Skin of body (tissue), 1 donor: ENCODE measurements at regions not wholly inside any gene's neighbourhood (a gene's known extent, or its start where the extent isn't known, plus 50 kb on each side); places are given as distances from the start of the nearest gene placed in this dataset.
"Not testable (repeated sequence)": the region's sequence is repeated elsewhere in the genome, so short reads cannot be mapped to it uniquely, and the experiment has no call there.

ENCODE experiments used
- DNase-seq: peaks from one replicate; lab custom pipeline; 2025; lab: John Stamatoyannopoulos, UW

DNA sequence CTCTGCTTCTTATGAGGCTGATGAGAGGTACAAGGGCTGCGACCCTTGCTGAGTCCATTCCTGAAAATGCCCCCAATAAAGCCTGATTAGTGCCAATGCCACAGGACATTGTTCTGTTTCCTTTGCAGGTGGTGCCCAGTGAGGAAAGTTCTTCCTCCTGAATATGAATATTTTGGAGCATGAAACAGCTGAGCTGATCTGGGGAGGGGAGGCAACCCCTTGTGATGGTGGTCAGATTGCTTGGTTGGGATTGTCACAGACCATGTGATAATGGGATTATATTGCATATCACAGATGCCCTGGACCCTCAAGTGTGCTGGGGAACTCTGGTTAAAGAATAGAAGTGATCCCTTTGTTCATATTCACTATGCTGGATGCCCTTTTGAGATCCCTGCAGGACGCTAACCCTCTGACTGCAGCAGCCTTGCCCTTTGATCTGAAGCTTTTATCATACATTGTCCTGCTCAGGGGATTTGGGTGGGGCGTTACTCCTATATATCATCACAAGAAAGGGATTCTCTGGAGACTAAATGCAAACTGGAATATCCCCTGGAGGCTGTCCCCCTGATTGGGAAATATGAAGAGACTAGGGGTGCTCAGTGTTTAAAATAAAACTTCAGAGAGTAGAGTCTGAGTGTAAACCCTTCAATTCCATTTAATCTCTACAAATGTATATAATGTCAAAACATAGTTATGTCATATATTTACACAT is 76.9 kb upstream of the TOP3B start:
- DNase-seq = no peak

DNA sequence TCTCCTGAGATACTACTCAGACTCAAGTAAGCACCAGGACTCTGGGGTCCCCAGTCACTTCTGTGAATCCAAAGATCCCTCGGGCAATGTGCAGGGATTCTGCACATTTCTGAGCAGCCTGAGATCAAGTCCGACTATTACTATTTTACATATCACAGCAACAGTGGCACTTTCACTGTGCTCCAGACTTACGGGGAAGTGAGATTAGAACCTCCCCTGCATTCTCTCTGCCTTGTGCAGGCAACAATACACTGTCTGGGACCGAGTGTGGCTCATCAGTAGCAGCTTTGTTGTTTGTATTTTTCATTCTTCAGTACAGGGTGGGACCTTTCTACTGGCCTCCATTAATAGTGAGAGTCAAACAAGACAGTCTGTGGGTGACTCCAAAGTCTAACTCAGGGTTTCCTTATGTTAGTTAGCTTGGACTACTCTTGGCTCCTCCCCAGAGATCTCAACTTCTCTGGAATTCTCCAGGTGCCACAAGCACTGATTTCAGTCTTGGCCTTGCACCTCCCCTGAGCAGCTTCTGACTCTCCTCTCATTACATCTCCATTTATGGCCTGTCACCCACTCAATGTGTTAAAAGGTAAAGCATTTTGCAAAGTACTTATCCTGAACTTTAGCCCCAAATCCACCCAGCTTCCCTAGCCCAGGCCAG is 76.2 kb upstream of the TOP3B start:
- DNase-seq = no peak

DNA sequence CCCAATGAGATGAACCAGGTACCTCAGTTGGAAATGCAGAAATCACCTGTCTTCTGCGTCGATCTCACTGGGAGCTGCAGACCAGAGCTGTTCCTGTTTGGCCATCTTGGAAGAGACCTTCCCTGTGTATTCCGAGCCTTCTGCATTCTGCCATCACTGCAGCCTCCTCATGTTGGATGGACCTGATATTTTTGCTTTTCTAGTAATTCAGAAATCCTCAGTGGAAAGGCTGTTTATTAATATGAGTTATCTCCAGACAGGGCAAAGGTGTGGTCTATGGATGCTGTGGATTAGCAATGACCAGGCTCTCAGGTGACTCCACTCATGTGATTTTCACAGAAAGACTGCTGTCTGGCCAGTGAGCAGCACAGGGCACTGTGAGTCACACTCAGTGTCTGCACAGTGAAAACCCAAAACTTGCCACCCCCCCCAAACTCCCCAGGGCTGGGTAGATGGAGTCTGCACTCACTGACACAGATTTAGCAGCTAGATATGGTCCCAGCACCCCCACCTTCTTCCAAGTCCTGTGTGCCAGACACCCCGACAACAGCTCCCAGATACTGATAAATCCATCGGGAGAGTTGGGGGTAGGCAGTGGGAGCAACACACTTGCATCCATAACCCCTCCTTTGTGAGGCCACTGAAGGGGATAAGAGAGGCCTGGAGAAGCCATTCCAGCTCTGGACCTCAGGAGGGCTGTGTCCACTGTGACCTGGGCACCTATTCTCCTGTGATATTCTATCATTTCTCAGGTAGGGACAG is 75.2 kb upstream of the TOP3B start:
- no peak for DNase-seq

DNA sequence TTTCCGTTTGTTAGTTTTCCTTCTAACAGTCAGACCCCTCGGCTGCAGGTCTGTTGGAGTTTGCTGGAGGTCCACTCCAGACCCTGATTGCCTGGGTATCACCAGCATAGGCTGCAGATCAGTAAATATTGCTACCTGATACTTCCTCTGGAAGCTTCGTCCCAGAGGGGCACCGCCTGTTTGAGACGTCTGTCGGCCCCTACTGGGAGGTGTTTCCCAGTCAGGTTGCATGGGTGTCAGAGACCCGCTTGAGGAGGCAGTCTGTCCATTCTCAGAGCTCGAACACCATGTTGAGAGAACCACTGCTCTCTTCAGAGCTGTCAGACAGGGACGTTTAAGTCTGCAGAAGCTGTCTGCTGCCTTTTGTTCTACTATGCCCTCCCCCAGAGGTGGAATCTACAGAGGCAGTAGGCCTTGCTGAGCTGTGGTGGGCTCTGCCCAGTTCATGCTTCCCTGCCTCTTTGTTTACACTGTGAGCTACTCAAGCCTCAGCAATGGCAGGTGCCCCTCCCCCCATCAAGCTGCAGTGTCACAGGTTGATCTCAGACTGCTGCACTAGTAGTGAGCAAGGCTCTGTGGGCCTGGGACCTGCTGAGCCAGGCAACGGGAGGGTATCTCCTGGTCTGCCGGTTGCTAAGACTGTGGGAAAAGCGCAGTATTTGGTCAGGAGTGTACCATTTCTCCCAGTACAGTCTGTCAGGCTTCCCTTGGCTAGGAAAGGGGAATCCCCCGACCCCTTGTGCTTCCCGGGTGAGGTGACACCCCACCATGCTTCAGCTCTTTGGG is 74.4 kb upstream of the TOP3B start:
- DNase-seq = not testable (repeated sequence)

DNA sequence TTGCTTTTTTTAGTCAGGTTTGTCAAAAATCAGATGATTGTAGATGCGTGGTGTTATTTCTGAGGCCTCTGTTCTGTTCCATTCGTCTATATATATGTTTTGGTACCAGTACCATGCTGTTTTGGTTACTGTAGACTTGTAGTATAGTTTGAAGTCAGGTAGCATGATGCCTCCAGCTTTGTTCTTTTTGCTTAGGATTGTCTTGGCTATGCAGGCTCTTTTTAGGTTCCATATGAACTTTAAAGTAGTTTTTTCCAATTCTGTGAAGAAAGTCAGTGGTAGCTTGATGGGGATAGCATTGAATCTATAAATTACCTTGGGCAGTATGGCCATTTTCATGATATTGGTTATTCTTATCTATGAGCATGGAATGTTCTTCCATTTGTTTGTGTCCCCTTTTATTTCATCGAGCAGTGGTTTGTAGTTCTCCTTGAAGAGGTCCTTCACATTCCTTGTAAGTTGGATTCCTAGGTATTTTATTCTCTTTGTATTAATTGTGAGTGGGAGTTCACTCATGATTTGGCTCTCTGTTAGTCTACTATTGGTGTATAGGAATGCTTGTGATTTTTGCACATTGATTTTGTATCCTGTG is 70.1 kb upstream of the TOP3B start:
- not testable (repeated sequence) for DNase-seq

DNA sequence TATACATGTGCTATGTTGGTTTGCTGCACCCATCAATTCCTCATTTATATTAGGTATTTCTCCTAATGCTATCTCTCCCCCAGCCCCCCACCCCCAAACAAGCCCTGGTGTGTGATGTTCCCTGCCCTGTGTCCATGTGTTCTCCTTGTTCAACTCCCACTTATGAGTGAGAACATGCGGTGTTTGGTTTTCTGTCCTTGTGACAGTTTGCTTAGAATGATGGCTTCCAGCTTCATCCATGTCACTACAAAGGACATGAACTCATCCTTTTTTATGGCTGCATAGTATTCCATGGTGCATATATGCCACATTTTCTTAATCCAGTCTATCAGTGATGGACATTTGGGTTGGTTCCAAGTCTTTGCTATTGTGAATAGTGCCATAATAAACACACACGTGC is 68.4 kb upstream of the TOP3B start:
- not testable (repeated sequence) for DNase-seq

DNA sequence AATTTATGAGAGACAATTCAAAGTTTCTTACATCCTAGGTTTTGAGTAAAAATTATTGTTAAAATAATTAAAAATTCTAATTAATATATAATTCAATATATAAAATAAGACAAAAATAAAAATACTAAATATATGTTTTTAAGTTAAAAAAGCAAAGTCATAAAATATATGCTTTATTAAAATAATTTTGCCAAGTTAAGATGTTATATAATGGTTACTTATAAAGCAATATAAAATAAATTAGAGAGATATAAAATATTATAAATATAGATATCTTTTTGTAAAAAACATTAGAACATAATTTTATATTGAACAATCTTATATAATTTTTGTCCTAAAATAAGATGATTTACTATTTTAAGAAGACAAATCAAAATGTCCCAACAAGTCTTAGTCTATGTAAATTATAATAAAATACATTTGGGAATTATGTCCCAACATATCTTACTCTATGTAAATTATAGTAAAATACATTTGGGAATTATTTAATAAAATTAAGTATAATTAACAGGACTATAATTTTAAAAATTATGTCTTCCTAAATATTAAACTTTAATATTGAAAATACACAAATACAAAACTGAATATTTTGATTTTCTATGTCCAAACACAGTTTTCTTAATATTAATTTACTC is 67.7 kb upstream of the TOP3B start:
- DNase-seq = no peak

DNA sequence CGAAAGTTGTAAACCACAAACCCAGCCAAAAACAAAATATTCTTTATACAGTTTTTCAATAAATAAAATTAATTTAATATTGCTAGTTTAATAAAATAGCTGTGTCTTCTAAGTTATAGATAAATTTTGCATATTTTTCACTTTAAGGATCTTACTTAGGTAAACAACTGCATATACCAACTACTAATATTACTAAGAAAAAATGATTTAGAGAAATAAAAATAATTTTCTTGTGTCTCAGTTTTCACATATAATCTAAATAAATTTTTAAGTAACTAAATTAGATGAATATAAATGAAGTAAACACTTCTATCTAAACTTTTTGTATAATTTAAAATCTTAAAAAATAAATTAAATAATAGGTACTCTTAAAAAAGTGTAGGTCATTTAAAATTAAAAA is 67.1 kb upstream of the TOP3B start:
- DNase-seq = no peak

DNA sequence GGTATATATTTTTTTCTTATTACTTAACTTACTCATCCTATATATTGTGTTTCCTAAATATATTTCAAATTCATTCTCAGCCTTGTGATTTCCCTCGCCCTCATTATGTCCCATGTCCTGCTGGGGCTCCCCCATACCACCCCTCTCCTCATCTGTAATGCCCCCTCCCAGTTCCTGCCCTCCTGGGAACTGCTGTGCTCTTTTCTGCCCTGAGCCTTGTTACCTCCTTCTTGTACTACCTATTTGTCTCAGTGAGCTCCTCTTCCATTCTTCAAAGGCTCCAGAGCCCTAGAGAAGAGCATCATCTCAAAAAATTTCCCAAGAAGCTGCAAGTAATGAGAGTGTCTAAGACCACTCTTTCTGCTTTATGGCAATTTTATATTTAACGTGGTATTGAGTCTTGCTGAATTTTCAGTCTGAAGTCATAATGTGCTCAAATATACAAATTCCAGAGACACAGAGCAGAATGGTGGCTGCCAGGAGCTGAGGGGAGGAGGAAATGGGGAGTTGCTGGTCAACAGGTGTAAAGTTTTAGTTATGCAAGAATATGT is 66.5 kb upstream of the TOP3B start:
- no peak for DNase-seq

DNA sequence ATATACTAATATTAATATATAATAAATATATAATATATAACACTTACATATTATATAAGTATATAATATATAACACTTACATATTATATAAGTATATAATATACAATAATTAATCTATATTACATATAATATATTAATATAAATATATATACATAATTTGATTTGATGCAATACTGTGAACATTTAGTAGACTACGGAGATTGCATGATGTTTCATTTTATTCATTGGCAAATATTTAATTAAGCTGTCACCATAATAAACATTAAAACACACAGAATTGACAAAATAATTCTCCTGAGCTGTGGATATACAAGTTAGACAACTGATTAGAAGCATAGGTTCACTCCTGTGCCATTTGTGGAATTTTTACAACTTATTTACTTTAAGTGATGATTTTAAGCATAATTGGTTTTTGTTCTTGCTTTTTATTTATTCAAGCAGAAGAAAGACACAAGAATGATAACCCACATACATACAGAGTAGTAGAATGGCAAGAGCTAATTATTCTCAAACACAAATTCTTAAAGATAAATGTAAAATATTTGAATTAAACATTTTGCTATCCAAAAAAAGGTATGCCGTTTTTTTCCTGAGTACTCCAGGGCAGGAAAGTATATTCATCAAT is 65.8 kb upstream of the TOP3B start:
- DNase-seq = no peak

DNA sequence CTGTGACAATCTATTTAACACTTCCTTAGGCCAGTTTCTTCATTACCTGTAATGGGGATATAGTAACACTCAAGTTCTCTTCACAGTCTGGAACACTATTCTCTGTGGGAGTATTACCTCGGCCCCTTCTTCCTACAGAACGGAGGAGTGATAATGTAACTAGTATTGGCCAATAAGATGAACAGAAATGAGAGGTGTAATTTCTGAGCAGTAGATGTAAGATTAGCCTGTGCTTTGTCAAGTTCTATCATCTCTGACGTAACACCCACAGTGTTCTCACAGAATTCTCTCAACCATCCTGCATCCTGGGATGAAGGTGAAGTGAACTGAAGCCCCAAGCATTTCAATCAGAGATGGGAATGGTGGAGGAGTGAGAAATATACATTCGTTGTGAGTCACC is 65.2 kb upstream of the TOP3B start:
- no peak for DNase-seq

DNA sequence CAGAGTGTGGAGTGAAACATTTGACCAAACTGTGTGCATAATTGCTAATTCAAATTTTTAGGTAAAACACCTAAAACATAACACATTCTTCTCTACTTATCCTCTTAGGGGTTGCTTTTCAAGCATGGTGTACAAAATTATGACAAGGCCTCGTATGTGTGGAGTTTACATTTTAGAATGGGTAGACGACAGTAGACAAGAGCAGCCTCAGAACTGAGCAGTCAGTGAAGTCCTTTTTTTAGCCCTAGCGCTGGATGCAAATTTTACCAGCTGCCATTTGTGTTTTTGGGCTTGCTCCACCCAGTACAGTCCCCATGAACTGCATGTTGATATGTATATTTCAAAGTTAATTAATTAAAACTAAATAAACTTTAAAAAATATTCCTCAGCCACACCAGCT is 64.7 kb upstream of the TOP3B start:
- DNase-seq = no peak

DNA sequence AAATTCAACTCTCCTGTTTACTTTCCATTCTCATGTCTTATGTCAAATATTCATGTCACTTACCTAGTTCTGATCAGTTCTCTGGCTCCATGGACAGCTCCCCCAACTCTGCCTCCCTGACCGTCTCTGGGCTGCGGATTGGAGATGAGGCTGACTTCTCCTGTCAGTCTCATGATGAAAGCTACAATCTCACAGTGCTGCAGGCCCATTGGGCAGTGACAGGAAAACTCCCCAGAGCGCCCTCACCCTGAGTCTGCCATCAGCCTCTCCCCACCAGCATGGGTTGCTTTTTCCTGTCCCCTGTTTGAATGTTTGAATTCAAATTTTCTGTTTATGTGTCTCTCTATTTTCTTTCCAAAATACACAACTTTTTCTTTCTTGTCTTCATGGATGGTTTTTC is 63.8 kb upstream of the TOP3B start:
- DNase-seq = no peak

DNA sequence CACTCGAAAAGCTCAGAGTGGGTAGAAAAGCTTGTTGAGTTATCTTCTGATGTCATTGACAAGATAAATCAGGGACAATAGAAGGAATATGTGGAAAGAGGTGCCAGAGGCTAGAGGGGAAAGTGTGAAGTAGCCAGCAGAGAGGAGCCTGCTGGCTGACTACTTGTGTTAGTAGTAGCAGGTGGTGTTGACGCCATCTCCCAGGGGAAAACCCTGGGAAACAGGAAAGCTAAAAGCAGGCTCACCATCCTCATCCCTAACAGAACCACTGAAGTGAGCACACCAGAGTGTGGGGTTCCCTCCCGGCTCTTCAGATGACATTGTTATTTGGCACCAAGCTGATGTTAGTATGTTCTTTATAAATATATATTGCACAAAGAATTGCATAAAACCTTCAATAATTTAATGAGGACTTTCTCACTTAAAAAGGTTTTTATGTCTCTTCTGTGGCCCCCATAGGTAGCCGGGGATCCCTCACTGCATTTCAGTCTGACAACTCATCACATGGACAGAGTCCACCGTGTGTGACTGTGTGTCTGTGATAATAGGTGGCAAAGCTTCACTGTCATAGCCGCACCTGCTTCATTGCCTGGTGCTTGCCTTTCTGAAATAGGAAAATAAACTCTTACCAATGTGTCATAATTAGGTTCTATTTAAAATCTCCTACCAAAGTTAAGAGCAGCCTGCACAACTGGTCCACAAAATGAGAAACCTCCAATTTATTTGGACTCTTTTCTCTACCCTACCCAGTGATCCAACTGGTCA is 63.2 kb upstream of the TOP3B start:
- no peak for DNase-seq

DNA sequence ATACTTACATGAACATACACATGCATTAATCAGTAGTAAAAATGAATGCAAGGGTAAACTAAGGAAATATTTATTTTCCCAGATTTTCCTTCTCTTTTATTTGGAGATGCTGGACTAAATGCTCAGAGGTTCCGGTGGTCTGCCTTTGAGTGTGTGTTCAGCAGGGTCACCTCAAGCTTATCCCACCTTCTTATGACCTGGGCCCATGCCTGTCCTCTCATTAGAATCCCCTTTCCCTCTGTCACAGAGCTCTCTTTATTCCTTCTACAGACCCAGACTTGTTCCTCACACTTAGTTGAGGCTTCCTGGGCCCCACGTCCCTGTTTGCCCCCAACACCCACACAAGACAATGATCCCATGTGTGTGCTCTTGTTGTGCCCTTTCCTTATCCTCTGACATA is 61.6 kb upstream of the TOP3B start:
- DNase-seq = no peak

DNA sequence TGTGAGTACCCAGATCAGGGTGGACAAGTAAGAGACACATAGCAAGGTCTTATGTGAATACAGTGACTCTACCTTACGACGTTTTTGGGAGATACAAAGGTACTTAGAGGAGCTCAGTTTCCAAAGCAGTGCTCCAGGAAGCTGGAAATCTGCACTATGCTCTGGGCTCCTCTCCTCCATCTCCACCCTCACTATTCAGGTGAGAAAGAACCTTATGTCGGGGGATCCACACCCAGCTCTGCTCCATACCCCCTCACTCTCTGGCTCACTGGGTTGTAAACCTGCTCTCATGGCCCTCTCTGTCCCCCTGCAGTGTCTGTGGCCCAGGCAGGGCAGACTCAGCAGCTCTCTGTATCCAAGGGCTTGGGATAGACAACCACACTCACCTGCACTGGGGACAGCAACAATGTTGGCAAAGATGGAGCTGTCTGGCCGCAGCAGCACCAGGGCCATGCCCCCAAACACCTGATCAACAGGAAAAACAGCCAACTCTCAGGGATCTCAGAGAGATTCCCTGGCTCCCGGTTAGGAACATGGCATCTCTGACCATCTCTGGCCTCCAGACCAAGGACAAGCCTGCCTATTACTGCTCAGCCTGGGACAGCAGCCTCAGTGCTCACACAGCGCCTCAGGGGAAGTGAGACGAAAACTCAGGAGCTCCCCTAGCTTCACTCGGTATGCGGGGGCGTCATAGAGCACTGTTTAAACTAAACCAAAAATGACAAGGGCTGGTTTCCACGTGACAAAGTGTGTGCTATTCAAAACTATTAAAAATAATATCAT is 60.9 kb upstream of the TOP3B start:
- DNase-seq = no peak

DNA sequence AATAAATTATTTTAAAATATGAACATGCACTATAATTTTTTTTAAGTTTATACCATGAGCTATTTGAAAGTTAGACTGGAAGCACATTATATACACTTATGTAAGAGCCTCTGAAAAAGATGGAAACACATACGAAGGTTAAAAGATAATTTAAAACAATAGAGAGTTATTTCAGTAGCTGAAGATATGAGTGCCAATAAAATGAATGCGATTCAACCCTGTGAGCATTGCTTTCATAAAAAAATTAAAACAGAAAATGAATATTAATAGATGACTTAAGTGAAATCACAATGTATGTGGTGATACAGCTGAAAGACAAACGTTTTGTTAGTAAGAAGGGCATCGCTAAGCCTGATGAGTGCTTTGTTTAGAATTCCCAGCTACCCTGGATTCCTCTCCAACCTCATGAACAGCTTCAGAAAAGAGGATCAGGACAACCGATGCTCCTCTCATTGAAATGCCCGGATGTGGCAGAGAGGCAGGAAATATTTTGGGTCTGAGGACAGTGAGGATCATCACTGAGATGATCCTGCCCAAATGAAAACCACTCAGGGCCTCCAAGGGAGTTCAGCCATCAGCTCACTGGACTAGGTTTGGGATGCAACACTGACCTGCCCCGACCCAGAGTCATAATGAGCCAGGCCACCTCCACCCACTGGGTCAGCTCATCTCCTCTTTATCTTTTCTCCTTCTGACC is 60.2 kb upstream of the TOP3B start:
- DNase-seq = no peak

DNA sequence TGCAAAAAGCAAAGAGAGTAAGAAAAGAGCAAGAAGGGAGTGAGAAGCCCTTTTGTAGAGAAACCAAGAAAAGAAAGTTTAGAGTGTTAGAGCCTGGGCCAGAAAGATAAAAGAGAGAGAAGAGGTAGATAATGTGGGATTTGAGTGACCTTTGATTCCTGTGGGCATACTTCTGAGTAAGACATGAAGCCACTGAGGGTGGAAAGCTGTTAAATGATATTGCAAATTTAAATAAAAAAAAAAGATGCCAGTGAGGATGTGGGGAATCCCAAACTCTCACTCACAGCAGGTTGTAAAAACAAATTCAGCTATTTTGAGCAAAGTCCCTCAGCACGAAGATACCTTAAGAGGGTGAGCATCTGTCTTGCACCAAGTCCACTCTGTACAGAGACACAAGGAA is 59.4 kb upstream of the TOP3B start:
- no peak for DNase-seq
